Activated naive CD4-positive, alpha-beta T cell treated with anti-CD3 and anti-CD28 coated beads, Interleukin-2, amount 50 U/mL, for 16 hours (primary cell): ENCODE measurements at regions not wholly inside any gene's neighbourhood (a gene's known extent, or its start where the extent isn't known, plus 50 kb on each side); places are given as distances from the start of the nearest gene placed in this dataset.

Source experiments
- DNase-seq: peaks from one replicate; pipeline ENCODE4 v3.0.0-alpha.2; 2020

GRCh38 chr3:117091676-117092075 lies 382.1 kb downstream of the TUSC7 start:
- DNase-seq, result no peak

GRCh38 chr3:117096549-117096948 lies 387.0 kb downstream of the TUSC7 start:
- no peak for DNase-seq

GRCh38 chr3:117097351-117097750 lies 387.8 kb downstream of the TUSC7 start:
- no peak for DNase-seq

GRCh38 chr3:117101697-117102096 lies 392.1 kb downstream of the TUSC7 start:
- no peak for DNase-seq

GRCh38 chr3:117102426-117102825 lies 392.8 kb downstream of the TUSC7 start:
- DNase-seq, result no peak

GRCh38 chr3:117103675-117104074 lies 394.1 kb downstream of the TUSC7 start:
- DNase-seq, result no peak

- no peak for DNase-seq
Measured at GRCh38 chr3:117104381-117104780, 394.8 kb downstream of the TUSC7 start.

- DNase-seq, result no peak
Measured at GRCh38 chr3:117104792-117105191, 395.2 kb downstream of the TUSC7 start.

GRCh38 chr3:117105686-117106085 lies 396.1 kb downstream of the TUSC7 start:
- no peak for DNase-seq

- DNase-seq, result no peak
Measured at GRCh38 chr3:117106396-117106795, 396.8 kb downstream of the TUSC7 start.

GRCh38 chr3:117107946-117108345 lies 398.4 kb downstream of the TUSC7 start:
- no peak for DNase-seq

GRCh38 chr3:117109178-117109577 lies 399.6 kb downstream of the TUSC7 start:
- DNase-seq, result no peak

- DNase-seq, result no peak
Measured at GRCh38 chr3:117114517-117115265, 405.1 kb downstream of the TUSC7 start.

GRCh38 chr3:117117188-117117936 lies 407.8 kb downstream of the TUSC7 start:
- DNase-seq, result no peak

GRCh38 chr3:117118604-117119003 lies 409.0 kb downstream of the TUSC7 start:
- DNase-seq, result no peak

- DNase-seq, result no peak
Measured at GRCh38 chr3:117120014-117120413, 410.4 kb downstream of the TUSC7 start.

- DNase-seq, result no peak
Measured at GRCh38 chr3:117122609-117123008, 413.0 kb downstream of the TUSC7 start.

GRCh38 chr3:117126460-117126859 lies 416.9 kb downstream of the TUSC7 start:
- DNase-seq, result no peak

- no peak for DNase-seq
Measured at GRCh38 chr3:117126946-117127546, 417.5 kb downstream of the TUSC7 start.

GRCh38 chr3:117128133-117128532 lies 418.6 kb downstream of the TUSC7 start:
- no peak for DNase-seq

GRCh38 chr3:117128872-117129271 lies 419.3 kb downstream of the TUSC7 start:
- no peak for DNase-seq

GRCh38 chr3:117129516-117129915 lies 419.9 kb downstream of the TUSC7 start:
- DNase-seq, result no peak

GRCh38 chr3:117130222-117130621 lies 420.6 kb downstream of the TUSC7 start:
- no peak for DNase-seq

- no peak for DNase-seq
Measured at GRCh38 chr3:117131259-117131658, 421.7 kb downstream of the TUSC7 start.
